HG02938 (cell line): ENCODE measurements at regions not wholly inside any gene's neighbourhood (a gene's known extent, or its start where the extent isn't known, plus 50 kb on each side); places are given as distances from the start of the nearest gene placed in this dataset.

Experiments
- ATAC-seq: cut with Tn5 transposase; IDR thresholded peaks from one replicate; pipeline ENCODE4 v1.9.1; 2021; ENCODE audit warnings: mild to moderate bottlenecking, moderate library complexity; ENCODE audit not compliant: unreplicated experiment

DNA sequence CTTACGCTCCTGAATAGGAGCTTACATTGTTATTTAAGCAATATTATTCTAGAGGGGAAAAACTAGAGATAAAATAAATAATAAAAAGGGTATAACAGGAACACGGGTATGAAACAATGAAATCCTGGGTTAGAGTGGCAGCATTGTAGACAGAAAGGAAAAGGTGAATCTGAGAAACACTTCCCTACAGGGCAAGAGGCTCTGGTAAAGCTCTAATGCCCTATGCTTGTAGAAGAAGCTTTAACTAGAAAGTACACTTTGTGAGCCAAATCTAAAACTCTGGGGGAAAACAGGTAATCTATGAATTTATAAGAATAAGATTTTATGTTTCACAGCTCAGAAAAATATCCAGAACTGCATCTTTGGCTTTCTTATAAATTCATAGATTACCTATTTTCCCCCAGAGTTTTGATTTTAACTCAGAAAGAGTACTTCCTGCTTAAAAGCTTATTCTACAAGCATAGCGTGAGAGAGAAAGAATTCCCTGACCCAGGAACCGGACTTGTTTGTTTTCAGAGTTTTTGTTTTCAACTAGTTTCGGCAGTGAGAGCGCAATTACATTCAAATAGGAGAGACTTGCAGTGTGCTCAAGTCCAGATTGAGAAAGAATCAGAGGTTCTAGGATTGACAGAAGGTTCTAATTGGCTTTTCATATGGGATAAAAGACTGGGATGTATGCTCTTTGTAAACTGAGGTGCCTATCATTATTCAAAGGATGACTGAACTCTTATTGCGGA is 651.0 kb upstream of the RORB start:
- no peak for ATAC-seq

DNA sequence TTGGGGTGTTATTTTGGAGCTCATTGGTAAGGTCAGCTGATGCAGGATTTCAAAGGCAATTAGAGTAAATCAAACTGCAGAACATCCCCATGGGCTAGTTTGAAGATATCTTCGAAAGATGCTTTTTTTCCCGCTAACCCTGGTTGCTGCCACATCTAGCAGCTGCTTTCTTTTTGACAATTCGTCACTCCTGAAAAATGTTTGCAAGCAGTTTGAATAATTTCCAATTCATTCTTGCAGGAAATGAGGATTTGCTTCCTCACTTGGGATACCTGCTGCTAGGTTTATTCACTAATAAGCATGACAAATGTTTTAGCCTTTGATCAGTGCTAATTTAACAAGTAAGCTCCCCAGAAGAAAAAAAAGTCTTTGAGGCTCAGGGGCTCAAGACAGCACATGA is 649.6 kb upstream of the RORB start:
- no peak for ATAC-seq

DNA sequence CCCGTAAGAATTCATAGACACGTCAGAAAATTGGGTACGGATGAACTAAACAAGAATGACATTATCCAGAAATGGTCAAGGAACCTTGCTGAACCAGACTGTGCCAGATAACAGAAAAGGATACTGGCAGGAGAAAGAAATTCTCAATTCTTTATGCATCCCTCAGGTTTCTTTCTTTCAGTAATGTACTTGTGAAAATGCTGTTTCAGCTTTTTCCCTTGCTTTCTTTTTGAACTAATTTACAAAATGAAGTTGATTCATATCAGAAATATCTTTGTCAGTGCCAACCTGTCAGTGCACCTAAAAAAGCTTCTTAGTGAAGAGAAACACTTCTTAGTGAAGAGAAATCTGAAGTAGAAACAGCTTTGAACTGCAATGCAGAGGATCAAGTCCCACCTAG is 643.6 kb upstream of the RORB start:
- no peak for ATAC-seq

DNA sequence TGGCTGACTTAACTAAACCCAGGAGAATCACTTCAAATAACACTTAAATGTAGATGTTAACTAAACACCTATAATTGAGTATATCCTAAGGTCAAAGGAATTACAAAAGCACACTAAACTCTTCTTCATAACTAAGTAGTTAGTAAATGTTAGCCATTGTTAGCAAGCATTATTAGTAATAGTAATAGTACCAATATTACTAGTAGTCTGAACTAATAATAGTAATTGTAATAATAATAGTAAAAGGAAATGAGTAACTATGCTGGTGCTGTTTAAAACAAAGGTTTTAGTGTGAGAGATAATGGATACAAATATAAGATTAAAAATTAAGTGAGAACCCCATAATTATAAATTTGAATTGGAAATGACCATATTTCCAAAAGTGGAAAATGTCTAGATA is 641.9 kb upstream of the RORB start:
- no peak for ATAC-seq

DNA sequence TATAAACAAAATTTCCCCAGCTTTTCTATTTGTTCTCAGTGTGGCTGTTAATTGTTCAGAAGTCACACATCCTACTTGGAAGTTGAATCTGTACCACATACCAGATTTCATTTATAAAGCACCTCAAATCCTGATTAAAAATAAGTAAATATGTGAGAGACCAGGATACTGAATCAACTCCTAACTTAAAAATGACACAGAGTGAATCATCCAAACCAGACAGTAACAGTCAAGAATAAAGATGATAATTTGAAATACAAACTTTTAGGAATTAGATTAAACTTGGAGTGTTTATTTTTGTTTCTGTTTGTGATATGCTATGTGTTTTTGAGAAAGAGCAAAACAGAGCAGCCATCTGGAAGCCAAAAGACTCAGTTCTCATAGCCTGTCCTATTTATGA is 633.2 kb upstream of the RORB start:
- ATAC-seq, result no peak

DNA sequence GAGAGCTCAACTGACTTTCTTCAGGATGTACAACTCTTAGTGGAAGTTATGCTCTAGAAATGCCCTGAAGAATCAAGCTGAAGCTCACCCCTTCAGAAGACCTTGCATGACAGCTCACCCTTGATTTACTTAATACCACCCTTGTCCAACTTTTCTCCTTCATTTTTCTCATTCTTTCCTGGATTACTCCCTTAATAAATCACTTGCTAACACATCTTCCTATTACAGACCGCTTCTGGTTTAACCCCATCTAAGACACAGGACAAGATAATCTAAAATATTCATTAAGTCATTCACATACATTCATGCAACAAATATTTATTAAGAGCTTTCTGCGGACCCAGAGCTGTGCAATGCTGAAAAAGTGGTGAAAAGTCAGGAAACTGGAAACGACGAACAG is 630.7 kb upstream of the RORB start:
- ATAC-seq, result no peak

DNA sequence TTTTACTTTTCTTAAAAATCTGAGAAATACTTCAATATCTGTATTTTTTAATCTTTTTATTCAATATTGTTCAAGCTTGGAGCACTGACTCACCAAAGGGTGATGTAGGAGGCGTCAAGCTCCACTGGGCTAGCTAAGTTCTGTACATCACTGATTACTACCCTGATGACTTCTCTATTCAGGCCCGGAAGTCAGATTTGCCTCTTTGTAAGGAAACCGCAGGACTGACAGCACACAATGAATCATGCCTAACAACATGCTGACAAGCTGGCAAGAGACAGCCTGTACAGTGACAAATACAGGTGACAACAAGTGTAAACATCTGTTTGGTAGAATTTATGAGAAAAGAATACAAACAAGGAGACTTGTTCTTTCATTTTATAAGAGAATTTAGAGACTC is 627.9 kb upstream of the RORB start:
- peak; percentile 100 for ATAC-seq

DNA sequence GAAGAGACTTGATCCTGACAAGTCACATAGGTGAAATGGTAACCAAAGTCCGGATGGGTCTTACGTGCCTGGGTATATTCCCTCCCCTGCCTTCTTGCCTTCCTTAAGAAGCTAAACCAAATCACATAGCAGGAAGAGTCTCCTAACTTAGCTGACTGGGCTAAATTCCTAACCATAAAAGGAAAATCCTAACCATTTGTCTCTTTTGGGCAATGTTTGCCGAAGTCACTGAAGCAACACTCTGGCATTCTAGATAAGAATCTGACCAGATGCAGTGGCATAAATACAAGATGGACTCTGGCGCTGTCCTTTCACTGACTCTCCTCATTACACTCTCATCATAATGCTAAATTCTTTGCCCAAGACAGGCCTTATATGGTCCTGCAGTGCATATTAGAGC is 625.5 kb upstream of the RORB start:
- ATAC-seq, result no peak

DNA sequence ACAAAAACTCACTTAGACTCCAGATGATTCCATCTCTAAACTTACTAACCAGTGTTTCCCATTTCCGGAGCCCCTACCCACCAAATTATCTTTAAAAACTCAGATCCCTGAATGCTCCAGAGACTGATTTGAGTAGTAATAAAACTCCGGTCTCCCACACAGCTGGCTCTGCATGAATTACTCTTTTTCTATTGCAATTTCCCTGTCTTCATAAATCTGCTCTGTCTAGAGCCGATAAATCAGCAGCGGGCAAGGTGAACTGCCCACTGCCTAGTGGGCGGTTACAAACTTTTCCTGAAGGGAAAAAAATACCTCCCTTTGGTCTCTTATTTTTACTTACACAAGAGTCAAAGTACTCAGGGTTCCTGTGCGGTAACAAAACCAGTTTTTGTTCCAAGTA is 624.4 kb upstream of the RORB start:
- ATAC-seq, result no peak

DNA sequence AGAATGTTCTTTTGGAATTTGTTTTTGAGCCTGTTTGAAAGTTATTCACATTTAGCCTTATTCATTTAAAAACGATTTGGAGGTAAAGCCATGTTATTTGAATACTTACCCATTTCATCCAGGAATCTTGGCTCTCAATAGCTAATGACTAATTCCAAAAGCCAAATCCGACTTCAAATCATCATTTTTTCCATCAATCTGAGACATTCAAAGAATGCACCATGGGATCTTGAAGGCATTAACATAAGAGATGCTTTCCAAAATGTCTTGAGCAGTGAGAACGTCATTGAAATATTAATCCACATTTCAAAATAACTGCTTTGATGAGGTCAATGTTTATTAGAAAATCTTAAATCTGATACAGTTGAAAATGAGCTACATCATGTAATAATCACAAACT is 617.0 kb upstream of the RORB start:
- ATAC-seq, result no peak

DNA sequence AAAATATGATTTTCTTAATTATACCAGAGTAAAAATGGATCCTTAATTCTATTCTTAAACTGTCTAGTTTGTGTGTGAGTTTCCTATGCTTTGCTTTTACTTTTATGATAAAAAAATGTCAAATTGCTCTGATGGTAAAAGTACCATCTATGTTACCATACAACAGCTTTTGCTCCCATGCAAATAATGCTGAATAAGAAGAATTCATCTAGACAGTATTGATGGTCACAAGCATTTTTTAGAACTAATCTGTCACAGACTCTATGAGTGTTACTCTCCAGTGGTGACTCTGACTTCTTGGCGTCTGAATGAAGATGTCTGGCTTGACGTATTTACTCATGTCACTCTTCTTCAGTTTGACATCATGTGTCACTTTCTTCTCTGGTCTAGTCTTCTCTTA is 608.1 kb upstream of the RORB start:
- no peak for ATAC-seq

DNA sequence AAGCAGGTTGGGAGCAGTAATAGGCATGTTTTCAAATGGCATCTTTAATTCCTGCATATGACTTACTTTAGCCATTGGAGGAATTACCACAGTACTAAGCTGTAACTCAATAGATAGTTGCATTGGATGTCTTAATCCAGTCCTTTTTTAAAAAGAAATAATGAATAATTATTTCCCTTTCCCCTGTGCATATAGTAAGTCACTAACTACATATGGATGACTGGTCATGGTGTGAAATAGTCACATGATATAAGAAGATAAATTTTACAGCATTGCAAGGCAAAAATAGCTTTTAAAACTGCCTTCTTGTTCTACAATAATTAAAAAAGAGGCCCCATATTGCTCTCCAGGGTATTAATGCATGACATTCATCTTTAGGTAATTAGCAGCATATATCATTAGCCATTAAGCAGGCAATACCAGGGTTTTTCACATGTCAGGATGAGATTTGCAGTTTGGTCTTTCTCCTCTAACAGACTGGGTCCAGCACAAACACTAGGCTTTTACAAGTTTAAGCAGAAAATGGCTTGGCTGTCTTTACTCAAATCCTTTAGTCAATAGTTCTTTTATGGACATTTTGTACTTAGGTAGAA is 606.4 kb upstream of the RORB start:
- no peak for ATAC-seq

DNA sequence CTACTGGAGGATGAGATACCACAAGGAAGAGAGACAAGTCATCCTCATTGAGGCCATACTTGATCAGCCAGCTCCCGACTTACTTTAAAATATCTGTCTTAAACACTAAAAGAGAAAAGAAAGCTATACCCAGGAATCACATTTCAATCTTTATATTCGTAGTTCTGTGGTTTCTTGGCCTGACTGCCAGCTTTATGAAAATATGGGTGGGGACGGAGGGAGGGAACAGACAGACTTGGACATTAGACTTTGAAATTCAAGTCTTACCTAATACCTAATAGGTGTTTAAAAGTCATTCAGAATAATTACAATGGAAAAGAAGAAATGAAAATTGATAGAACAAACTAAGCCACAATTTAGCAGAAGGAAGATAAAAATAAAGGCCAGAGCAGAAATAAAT is 604.8 kb upstream of the RORB start:
- no peak for ATAC-seq

DNA sequence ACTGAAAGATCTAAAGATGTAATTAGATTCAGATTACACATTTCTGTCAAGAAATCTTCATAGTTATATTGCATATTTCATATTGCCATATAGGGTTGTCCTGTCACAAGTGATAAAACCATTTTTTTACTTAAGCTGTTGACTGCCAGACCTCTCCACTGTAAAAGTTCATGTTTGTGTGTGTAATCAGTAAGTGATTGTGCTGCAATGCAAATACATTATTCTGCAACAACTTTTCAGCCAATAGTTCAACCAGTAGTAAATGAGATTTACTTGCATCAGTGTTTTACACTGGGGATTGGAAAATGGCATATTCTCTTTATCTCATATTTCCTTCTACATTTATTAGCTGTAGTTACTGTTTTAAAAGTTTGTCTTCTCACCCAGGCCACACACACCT is 603.9 kb upstream of the RORB start:
- ATAC-seq, result no peak

DNA sequence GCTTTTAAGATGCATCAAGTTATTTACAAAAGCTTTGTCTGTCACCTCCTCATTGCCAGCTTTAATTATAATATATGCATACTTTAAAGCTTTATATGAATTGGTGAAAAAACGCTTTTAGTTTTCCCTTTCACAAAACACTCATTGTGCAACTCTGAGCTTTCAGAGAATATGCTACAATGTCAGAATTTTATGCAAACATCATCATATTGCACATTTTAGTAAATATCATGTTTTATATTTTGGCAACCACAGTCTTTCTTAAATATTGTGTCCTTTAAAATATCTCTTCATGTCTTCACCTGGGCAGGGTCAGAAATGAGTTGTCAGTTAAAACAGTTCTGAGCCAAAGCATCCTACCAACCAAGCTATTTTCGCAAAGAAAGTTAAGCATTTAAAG is 601.1 kb upstream of the RORB start:
- no peak for ATAC-seq

DNA sequence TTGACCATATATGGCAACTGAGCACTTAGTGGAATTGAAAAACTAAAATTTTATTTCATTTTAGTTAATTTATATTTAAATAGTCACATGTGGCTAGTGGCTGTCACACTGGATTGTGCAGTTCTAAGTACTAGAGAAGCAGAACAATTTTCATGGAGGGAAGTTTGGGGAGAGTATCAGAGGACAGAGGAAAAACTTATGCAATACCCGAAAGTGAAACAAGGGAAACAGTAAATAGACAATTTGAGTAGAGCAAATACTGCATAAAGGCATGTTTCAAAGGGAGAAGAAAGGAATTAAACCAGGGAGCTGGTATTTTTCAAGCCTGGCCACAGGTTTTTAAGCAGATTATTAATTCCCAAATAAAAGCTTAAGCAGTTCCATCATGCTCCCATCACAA is 590.5 kb upstream of the RORB start:
- no peak for ATAC-seq

DNA sequence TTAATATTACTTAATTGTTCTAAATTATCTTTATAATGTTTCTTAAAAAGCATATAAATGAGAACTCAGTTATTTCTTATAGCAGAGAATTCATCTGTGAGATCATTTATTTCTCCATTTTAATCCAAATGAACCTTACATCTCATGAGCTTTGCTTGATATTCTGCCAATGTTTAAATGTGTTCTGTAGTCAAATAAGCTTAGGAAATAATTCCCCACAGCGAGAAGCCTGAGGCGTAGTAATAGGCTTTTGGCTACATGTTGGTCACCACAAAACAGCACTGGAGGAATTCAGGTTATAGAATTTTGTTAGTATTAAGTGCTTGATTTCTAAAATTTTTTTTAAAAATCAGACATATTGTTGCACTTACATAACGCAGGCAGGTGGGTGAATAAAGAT is 585.3 kb upstream of the RORB start:
- ATAC-seq, result no peak

DNA sequence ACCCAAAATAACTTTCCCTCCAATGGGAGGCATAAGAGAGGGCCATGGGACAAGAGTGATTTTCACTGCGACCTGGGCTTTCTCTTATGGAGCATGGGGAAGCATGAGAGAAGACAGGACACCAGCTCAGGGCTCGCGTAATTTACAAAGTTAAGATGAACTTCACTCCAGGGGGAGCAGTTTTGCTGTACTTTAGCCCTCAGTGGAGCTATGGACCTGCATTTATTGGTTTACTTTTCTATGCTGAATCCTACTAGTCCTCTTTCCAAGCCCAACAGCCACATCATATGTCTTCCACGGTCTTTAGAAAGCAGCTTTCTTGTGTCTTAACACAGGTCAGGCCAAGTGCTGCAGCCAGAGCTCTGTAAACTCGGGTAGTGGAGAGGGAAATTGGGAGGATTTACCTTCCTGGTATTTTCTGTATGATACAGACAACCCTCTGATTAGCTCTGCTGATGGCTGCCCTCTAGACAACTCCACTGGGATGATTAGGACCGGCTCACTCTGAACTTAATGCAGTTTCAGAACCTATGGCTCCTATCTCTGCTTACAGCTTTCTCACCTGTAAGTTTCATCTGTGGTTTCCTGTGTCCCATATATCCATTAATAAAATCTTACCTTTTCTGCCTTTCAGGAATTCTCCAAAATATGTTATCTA is 581.0 kb upstream of the RORB start:
- no peak for ATAC-seq

DNA sequence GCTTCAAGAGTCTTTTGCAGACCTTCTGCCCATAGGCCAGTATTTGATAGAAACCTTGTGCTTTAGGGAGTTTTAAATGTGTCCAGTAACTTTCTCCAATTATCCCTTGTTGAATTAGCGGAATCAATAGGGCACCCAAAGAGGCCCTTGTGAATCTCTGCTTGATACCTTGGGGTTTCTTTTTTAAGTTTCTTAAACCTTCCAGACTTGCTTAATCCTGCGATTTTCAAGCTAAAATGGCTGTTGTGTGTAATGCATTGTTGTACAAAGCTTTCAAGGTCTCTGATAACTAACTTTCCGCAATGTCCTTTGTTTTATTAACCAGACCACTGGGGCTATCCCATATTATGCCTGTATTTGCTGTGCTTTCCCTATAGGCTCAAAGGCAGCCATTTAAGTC is 577.4 kb upstream of the RORB start:
- no peak for ATAC-seq

DNA sequence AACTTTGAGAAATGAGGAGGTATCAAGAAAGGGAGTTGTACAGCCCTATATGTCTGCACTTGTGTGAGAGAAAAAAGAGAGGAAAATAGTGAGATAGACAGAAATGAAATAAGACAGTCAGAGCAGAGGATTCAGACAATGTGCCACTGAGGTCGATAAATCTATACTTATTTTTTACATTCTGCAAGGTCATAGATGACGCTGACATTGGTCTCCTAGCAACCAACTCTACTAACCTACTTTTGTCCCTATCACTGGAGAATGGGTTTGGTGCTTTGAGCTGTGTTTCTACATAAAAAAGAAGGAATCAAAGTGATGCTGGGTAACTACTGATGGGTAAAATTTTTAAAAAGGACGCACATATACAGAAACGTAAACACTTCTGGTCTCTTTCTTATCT is 573.3 kb upstream of the RORB start:
- no peak for ATAC-seq

DNA sequence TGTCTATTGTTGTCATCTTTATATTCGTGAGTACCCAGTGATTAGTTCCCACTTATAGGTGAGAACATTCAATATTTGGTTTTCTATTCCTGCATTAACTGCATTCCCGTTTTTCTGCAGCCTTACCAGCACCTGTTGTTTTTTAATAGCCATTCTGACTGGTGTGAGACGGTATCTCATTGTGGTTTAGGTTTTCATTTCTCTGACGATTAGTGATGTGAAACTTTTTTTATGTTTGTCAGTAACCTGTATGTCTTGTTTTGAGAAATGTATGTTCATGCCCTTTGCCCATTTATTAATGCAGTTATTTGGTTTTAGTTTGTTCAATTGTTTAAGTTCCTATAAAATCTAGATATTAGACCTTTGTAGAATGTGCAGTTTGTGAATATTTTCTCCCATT is 546.0 kb upstream of the RORB start:
- ATAC-seq, result no peak

DNA sequence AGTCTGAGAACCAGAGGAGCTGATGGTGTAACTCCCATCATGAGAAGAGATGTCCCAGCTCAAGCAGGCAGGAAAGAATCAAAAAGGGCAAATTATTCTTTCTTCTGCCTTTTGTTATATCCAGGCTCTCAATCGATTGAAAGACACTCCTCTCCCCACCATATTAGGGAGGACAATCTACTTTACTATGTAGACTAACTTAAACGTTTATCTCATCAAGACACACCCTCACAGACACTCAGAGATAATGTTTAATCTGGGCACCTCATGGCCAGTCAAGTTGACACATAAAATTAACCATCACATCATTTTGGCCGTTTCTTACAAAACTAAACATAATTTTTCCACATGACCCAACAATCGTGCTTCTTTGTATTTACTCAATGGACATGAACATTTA is 534.3 kb upstream of the RORB start:
- ATAC-seq, result no peak

DNA sequence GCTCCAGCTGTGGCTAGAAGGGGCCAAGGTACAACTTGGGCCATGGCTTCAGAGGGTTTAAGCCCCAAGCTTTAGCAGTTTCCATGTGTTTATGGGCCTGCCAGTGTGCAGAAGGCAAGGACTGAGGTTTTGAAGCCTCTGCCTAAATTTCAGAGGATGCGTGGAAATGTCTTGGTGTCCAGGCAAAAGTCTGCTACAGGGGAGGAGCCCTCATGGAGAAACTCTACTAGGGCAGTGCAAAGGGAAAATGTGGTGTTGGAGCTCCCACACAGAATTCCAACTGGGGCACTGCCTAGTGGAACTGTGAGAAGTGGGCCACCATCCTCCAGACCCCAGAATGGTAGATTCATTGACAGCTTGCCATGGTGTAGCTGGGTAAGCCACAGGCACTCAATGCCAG is 527.2 kb upstream of the RORB start:
- no peak for ATAC-seq
